ENCODE measurements at regions not wholly inside any gene's neighbourhood (a gene's known extent, or its start where the extent isn't known, plus 50 kb on each side); places are given as distances from the start of the nearest gene placed in this dataset.

DNA sequence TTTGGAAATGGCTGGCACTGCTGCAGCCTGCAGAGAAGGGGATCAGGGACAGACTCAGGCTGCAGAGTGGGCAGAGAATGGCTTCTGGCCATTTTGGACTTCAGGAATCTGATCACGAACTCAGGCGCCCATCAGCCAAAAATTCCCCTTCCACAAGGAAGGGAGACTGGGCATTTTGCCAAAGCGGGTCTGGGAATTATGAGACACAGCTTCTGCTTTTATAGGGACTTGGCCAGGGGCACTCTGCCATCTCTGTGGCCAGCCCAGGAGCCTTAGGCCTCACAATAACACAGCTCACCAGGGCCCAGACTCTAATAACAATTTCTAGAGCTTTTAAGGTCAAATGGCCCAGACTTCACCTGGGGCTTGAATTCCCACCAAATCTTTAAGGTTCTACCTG lies 74.7 kb downstream of the CHST1 start:
- TF ChIP-seq, protein P1, sequence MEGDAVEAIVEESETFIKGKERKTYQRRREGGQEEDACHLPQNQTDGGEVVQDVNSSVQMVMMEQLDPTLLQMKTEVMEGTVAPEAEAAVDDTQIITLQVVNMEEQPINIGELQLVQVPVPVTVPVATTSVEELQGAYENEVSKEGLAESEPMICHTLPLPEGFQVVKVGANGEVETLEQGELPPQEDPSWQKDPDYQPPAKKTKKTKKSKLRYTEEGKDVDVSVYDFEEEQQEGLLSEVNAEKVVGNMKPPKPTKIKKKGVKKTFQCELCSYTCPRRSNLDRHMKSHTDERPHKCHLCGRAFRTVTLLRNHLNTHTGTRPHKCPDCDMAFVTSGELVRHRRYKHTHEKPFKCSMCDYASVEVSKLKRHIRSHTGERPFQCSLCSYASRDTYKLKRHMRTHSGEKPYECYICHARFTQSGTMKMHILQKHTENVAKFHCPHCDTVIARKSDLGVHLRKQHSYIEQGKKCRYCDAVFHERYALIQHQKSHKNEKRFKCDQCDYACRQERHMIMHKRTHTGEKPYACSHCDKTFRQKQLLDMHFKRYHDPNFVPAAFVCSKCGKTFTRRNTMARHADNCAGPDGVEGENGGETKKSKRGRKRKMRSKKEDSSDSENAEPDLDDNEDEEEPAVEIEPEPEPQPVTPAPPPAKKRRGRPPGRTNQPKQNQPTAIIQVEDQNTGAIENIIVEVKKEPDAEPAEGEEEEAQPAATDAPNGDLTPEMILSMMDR (IDR thresholded peaks at IDR 0.05; ENCODE audit: extremely low read depth in 1 of 2, insufficient read depth in 1 of 2, low read depth in 1 of 2, low read length in 2 of 2), result no peak
- TF ChIP-seq JUN (IDR thresholded peaks at IDR 0.05; ENCODE audit: borderline replicate concordance, insufficient read depth, insufficient read length, low read depth) (no peak), POLR2A (IDR thresholded peaks at IDR 0.05; ENCODE audit: low read depth, low read length) (no peak), EZH2 (IDR thresholded peaks at IDR 0.05; ENCODE audit: borderline replicate concordance, low read depth, low read length, severe bottlenecking) (no peak), POLR2AphosphoS5 (IDR thresholded peaks at IDR 0.05; ENCODE audit: insufficient read depth, low read depth, low read length) (no peak), MYC (IDR thresholded peaks at IDR 0.05; ENCODE audit: low read depth, low read length) (no peak), GATA2 (IDR thresholded peaks at IDR 0.05; ENCODE audit: insufficient read depth, insufficient read length, low read depth, low read length) (no peak), FOS (IDR thresholded peaks at IDR 0.05; ENCODE audit: borderline replicate concordance, insufficient read depth, low read length) (no peak)
- TF ChIP-seq, protein P2, sequence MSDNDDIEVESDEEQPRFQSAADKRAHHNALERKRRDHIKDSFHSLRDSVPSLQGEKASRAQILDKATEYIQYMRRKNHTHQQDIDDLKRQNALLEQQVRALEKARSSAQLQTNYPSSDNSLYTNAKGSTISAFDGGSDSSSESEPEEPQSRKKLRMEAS (IDR thresholded peaks at IDR 0.05; ENCODE audit: insufficient read depth, insufficient read length), result no peak

Data from endothelial cell of umbilical vein (primary cell).